HL-60 (cell line): ENCODE measurements at regions not wholly inside any gene's neighbourhood (a gene's known extent, or its start where the extent isn't known, plus 50 kb on each side); places are given as distances from the start of the nearest gene placed in this dataset.

ENCODE experiments used
- DNase-seq, 2 experiments: peaks; one replicate each; pipeline ENCODE4 v3.0.0-alpha.2; 2010 to 2020; ENCODE audit warnings: low read depth in 1 of 2, low spot score in 1 of 2
- H3K27ac ChIP-seq: fragments of 250-450 bp; sonication (Bioruptor Pico); replicated peaks from 2 replicates; pipeline ENCODE4 v1.5.1; 2020; ENCODE audit warnings: mild to moderate bottlenecking, moderate library complexity
- H3K27me3 ChIP-seq: fragments of 250-450 bp; sonication (Bioruptor Pico); 2 replicates; pipeline ENCODE4 v1.5.1; 2021; ENCODE audit warnings: mild to moderate bottlenecking, moderate library complexity; ENCODE audit not compliant: insufficient read depth, poor library complexity, severe bottlenecking
- H3K4me3 ChIP-seq: replicated peaks from 2 replicates; pipeline ENCODE4 v1.5.1; 2011; ENCODE audit warnings: mild to moderate bottlenecking, control low read depth, low read length; ENCODE audit not compliant: insufficient read depth
- CTCF ChIP-seq: IDR thresholded peaks from one replicate; pipeline ENCODE4 v1.5.1; 2011; ENCODE audit warnings: low read length, control low read depth, inconsistent platforms; ENCODE audit not compliant: insufficient read depth
- GABPA ChIP-seq: IDR thresholded peaks from 2 replicates; pipeline ENCODE4 v1.6.1; 2012; ENCODE audit warnings: low read depth
- POLR2AphosphoS5 ChIP-seq: IDR thresholded peaks from 2 replicates; pipeline ENCODE4 v1.6.1; 2012; ENCODE audit warnings: low read depth
- SPI1 ChIP-seq: IDR thresholded peaks from 2 replicates; pipeline ENCODE4 v1.6.1; 2012; ENCODE audit warnings: low read depth, mild to moderate bottlenecking, borderline replicate concordance
- TF ChIP-seq, protein P1 (sequence below): IDR thresholded peaks from 2 replicates; pipeline ENCODE4 v1.6.1; 2012; ENCODE audit warnings: low read depth; ENCODE audit not compliant: insufficient replicate concordance

- no peaks in the 10 kb centered on the region for H3K27me3 ChIP-seq
- TF ChIP-seq GABPA = no peak
- no peak for DNase-seq
- no peak overlapping the region for H3K4me3 ChIP-seq
- H3K27ac ChIP-seq = no peak overlapping the region
These were observed 951.1 kb upstream of the SLC10A2 start for GRCh38 chr13:104017317-104017716.

DNA sequence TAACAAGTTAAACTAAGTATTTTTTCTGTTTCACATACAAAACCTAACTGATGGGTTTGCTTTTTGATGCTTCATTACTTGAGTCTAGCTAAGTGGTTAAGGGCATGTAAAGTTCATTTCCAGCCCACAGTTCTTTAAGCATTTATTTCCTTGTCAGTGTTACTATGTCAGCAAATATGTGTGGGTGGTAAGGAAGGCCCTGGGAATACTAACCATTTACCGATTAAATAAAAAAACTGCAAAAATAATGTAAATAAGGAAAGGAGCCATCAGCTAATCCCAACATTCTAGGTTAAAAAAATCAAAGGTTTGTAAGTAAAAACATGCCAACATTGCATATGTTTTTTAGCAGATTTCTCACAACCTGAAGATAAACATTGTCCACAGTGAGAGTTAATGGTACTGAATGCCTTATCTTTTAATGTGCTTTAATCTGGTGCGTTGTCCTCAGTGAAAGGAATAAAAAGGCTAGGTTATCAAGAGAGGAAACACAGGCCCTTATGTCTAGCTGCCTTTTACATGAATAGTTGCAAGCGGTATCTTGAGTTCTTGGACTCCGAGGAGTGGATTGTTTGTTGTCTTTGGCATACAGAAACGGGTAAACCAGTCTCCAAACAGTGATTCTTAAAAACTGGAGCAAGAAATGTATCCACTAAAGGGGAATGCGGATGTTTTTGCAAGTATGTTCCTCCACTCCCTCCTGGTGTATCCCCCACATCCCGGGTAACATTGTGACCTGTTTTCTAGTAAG, 949.6 kb upstream of the SLC10A2 start:
- H3K4me3 ChIP-seq = no peak overlapping the region
- DNase-seq = no peak
- H3K27me3 ChIP-seq = no peaks in the 10 kb centered on the region
- no peak overlapping the region for H3K27ac ChIP-seq
- TF ChIP-seq, protein P1, sequence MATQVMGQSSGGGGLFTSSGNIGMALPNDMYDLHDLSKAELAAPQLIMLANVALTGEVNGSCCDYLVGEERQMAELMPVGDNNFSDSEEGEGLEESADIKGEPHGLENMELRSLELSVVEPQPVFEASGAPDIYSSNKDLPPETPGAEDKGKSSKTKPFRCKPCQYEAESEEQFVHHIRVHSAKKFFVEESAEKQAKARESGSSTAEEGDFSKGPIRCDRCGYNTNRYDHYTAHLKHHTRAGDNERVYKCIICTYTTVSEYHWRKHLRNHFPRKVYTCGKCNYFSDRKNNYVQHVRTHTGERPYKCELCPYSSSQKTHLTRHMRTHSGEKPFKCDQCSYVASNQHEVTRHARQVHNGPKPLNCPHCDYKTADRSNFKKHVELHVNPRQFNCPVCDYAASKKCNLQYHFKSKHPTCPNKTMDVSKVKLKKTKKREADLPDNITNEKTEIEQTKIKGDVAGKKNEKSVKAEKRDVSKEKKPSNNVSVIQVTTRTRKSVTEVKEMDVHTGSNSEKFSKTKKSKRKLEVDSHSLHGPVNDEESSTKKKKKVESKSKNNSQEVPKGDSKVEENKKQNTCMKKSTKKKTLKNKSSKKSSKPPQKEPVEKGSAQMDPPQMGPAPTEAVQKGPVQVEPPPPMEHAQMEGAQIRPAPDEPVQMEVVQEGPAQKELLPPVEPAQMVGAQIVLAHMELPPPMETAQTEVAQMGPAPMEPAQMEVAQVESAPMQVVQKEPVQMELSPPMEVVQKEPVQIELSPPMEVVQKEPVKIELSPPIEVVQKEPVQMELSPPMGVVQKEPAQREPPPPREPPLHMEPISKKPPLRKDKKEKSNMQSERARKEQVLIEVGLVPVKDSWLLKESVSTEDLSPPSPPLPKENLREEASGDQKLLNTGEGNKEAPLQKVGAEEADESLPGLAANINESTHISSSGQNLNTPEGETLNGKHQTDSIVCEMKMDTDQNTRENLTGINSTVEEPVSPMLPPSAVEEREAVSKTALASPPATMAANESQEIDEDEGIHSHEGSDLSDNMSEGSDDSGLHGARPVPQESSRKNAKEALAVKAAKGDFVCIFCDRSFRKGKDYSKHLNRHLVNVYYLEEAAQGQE = no peak
- TF ChIP-seq CTCF (no peak), GABPA (no peak), POLR2AphosphoS5 (no peak), SPI1 (no peak)

- DNase-seq = no peak
- Histone ChIP-seq H3K4me3 (no peak overlapping the region), H3K27ac (no peak overlapping the region), H3K27me3 (no peaks in the 10 kb centered on the region)
- TF ChIP-seq, protein P1 = no peak
- no peak for TF ChIP-seq CTCF
- TF ChIP-seq GABPA = no peak
- no peak for TF ChIP-seq POLR2AphosphoS5
- no peak for TF ChIP-seq SPI1
These were observed 948.8 kb upstream of the SLC10A2 start for GRCh38 chr13:104014803-104015645.

- H3K27me3 ChIP-seq = no peaks in the 10 kb centered on the region
- TF ChIP-seq POLR2AphosphoS5 (no peak), SPI1 (no peak), CTCF (no peak), GABPA (no peak)
- TF ChIP-seq, protein P1 = no peak
- no peak for DNase-seq
- H3K27ac ChIP-seq = no peak overlapping the region
- no peak overlapping the region for H3K4me3 ChIP-seq
These were observed 945.5 kb upstream of the SLC10A2 start for GRCh38 chr13:104011505-104012241.
